Left lung (tissue), 4 donors: ENCODE measurements at regions not wholly inside any gene's neighbourhood (a gene's known extent, or its start where the extent isn't known, plus 50 kb on each side); places are given as distances from the start of the nearest gene placed in this dataset.
A peak's percentile ranks its signal among the peaks of the same experiment; 100 is the strongest.
"Not testable (repeated sequence)": the region's sequence is repeated elsewhere in the genome, so short reads cannot be mapped to it uniquely, and the experiment has no call there.

ENCODE experiments used
- ATAC-seq: fragments of 200-7000 bp; cut with Tn5 transposase; one replicate; pipeline ENCODE4 v1.9.1; 2020; ENCODE audit warnings: moderate library complexity
- DNase-seq, 4 donors: peaks; one replicate each; pipeline ENCODE4 v3.0.0-alpha.2; 2013 to 2020
- H3K27ac ChIP-seq, 2 donors: fragments of 200-600 bp; sonication (generic) in 1 of 2; one replicate each; pipeline versions ENCODE4 v1.5.0 to v1.8.0; 2020 to 2021
- H3K27me3 ChIP-seq, 2 donors: fragments of 200-600 bp; sonication (generic) in 1 of 2; one replicate each; pipeline versions ENCODE4 v1.5.0 to v1.8.0; 2020 to 2021
- H3K36me3 ChIP-seq, 2 donors: fragments of 200-600 bp; sonication (generic) in 1 of 2; one replicate each; pipeline versions ENCODE4 v1.5.0 to v1.8.0; 2020 to 2021
- H3K4me1 ChIP-seq, 2 donors: fragments of 200-600 bp; one replicate each; pipeline ENCODE4 v1.8.0; 2021
- H3K4me3 ChIP-seq, 2 donors: fragments of 200-600 bp; sonication (generic) in 1 of 2; one replicate each; pipeline versions ENCODE4 v1.5.0 to v1.8.0; 2020 to 2021; ENCODE audit warnings: mild to moderate bottlenecking in 1 of 2
- H3K9me3 ChIP-seq, 2 donors: fragments of 200-600 bp; sonication (generic) in 1 of 2; one replicate each; pipeline versions ENCODE4 v1.5.0 to v1.8.0; 2020 to 2021
- intact Hi-C, 2 donors: fragments of 100-400 bp; cut with DNase I; formaldehyde crosslinking; loops; one replicate each; pipeline versions ENCODE4 v1.11.2 to v1.14.2; 2022
- TF ChIP-seq, protein P1 (sequence below), 2 donors: fragments of 200-600 bp; sonication (generic) in 1 of 2; IDR thresholded peaks; one replicate each; pipeline versions ENCODE4 v1.5.0 to v1.8.0; 2021; ENCODE audit warnings: antibody characterized with exemption in 2 of 2
- donor health status: DM: no; HTN: yes; CAD: no.
- donor health status: DM: no; HTN: no; CAD: no.

DNA sequence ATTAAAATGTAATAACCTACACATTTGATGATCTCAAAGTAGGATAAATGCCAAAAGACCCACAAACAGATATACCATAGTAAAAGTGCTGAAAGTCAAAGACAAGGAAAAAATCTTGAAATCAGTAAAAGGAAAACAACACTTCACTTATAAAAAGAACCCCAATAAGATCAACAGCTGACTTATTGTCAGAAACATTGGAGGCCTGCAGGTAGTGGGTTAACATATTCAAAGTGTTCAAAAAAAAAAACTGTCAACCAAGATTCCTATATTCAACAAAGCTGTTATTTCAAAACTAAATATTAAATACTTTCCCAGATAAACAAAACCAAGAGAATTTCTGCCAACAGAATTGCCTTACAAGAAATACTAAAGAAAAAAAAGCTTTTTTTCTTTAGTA lies 347.1 kb downstream of the GUCY2F start:
- Histone ChIP-seq H3K27ac (no peak overlapping the region), H3K4me3 (no peak overlapping the region), H3K36me3 (no peaks in the 10 kb centered on the region), H3K27me3 (no peaks in the 10 kb centered on the region), H3K9me3 (peaks cover 0 to 10% of the 10 kb centered on the region in 2 donors), H3K4me1 (no peaks in the 10 kb centered on the region)
- DNase-seq (no peak), ATAC-seq (no peak)
- intact Hi-C loops, result no loop called here
- TF ChIP-seq, protein P1, sequence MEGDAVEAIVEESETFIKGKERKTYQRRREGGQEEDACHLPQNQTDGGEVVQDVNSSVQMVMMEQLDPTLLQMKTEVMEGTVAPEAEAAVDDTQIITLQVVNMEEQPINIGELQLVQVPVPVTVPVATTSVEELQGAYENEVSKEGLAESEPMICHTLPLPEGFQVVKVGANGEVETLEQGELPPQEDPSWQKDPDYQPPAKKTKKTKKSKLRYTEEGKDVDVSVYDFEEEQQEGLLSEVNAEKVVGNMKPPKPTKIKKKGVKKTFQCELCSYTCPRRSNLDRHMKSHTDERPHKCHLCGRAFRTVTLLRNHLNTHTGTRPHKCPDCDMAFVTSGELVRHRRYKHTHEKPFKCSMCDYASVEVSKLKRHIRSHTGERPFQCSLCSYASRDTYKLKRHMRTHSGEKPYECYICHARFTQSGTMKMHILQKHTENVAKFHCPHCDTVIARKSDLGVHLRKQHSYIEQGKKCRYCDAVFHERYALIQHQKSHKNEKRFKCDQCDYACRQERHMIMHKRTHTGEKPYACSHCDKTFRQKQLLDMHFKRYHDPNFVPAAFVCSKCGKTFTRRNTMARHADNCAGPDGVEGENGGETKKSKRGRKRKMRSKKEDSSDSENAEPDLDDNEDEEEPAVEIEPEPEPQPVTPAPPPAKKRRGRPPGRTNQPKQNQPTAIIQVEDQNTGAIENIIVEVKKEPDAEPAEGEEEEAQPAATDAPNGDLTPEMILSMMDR (IDR thresholded peaks at IDR 0.05), result no peak

- Histone ChIP-seq H3K36me3 (no peaks in the 10 kb centered on the region), H3K27me3 (no peaks in the 10 kb centered on the region), H3K4me1 (no peaks in the 10 kb centered on the region), H3K4me3 (no peak overlapping the region), H3K9me3 (peaks cover 0 to 2% of the 10 kb centered on the region in 2 donors), H3K27ac (no peak overlapping the region)
- DNase-seq (no peak), ATAC-seq (no peak)
- TF ChIP-seq, protein P1 (IDR thresholded peaks at IDR 0.05), result no peak
- intact Hi-C loops, result no loop called here
These were observed 356.6 kb downstream of the GUCY2F start for GRCh38 chrX:109125304-109125703.

DNA sequence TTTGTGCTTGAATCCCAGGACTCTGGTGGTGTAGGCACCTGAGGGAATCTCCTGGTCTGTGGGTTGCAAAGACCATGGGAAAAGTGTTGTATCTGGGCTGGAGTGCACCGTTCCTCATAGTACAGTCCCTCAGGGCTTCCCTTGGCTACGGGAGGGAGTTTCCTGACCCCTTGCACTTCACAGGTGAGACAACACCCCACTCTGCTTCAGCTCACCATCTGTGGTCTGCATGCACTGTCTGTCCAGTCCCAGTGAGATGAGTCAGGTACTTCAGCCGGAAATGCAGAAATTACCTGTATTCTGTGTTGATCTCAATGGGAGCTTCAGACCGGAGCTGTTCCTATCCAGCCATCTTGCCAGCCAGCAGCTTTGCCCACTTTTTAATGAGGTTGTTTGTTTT lies 353.0 kb upstream of the IRS4 start:
- ATAC-seq (no peak), DNase-seq (no peak)
- TF ChIP-seq, protein P1 (IDR thresholded peaks at IDR 0.05), result no peak
- Histone ChIP-seq H3K9me3 (no peaks in the 10 kb centered on the region), H3K27me3 (no peaks in the 10 kb centered on the region), H3K36me3 (no peaks in the 10 kb centered on the region), H3K4me1 (no peaks in the 10 kb centered on the region), H3K27ac (no peak overlapping the region), H3K4me3 (no peak overlapping the region)
- intact Hi-C loops, result no loop called here

DNA sequence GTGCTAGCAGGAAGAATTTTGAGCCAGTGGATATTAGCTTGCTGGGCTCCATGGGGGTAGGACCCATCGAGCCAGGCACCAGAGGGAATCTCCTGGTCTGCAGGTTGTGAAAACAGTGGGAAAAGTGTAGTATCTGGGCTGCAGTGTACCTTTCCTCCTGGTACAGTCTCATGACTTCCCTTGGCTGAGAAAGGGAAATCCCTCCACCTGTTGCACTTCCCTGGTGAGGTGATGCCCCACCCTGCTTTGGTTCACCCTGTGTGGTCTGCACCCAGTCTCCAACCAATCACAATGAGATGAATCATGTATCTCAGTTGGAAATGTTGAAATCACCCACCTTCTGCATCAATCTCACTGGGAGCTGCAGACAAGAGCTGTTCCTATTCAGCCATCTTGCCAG lies 341.4 kb upstream of the IRS4 start:
- TF ChIP-seq, protein P1 (IDR thresholded peaks at IDR 0.05), result no peak
- no peak overlapping the region for H3K4me3 ChIP-seq
- no peaks in the 10 kb centered on the region for H3K4me1 ChIP-seq
- no peaks in the 10 kb centered on the region for H3K36me3 ChIP-seq
- no peak for DNase-seq
- ATAC-seq, result no peak
- no peak overlapping the region for H3K27ac ChIP-seq
- intact Hi-C loops, result no loop called here
- no peaks in the 10 kb centered on the region for H3K27me3 ChIP-seq
- no peaks in the 10 kb centered on the region for H3K9me3 ChIP-seq

DNA sequence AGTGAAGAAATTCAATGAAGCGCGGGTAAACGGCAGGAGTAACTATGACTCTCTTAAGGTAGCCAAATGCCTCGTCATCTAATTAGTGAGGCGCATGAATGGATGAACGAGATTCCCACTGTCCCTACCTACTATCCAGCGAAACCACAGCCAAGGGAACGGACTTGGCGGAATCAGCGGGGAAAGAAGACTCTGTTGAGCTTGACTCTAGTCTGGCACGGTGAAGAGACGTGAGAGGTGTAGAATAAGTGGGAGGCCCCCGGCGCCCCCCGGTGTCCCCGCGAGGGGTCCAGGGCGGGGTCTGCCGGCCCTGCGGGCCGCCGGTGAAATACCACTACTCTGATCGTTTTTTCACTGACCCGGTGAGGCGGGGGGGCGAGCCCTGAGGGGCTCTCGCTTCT lies 317.8 kb upstream of the IRS4 start:
- H3K36me3 ChIP-seq, H3K9me3 ChIP-seq, H3K4me1 ChIP-seq, H3K27me3 ChIP-seq, ATAC-seq, intact Hi-C loops, H3K4me3 ChIP-seq, H3K27ac ChIP-seq: not testable (repeated sequence)
- peak in 3 of 4 donors; percentile 7 to 39 (median 37) for DNase-seq

- intact Hi-C loops, result no loop called here
- H3K4me1 ChIP-seq, result no peaks in the 10 kb centered on the region
- TF ChIP-seq, protein P1 (IDR thresholded peaks at IDR 0.05), result no peak
- H3K27me3 ChIP-seq, result peaks cover 0 to 3% of the 10 kb centered on the region in 2 donors
- no peak overlapping the region for H3K4me3 ChIP-seq
- no peaks in the 10 kb centered on the region for H3K36me3 ChIP-seq
- no peak overlapping the region for H3K27ac ChIP-seq
- DNase-seq (no peak), ATAC-seq (no peak)
- H3K9me3 ChIP-seq, result no peaks in the 10 kb centered on the region
These were observed 313.5 kb upstream of the IRS4 start for GRCh38 chrX:109049903-109050302.
